Esophagus squamous epithelium (tissue), 4 donors: ENCODE measurements at regions not wholly inside any gene's neighbourhood (a gene's known extent, or its start where the extent isn't known, plus 50 kb on each side); places are given as distances from the start of the nearest gene placed in this dataset.

Source experiments
- CTCF ChIP-seq, 6 experiments: fragments of 450-650 bp in 4 of 6; fragments of 200-600 bp in 2 of 6; sonication (generic) in 2 of 6; IDR thresholded peaks; one replicate each; pipeline ENCODE4 v1.5.1; 2016 to 2019; ENCODE audit warnings: antibody characterized with exemption in 6 of 6, mild to moderate bottlenecking in 4 of 6, moderate library complexity in 4 of 6
- POLR2A ChIP-seq, 4 donors: fragments of 450-650 bp; IDR thresholded peaks; one replicate each; pipeline ENCODE4 v1.6.1; 2017; ENCODE audit warnings: antibody characterized with exemption in 4 of 4, mild to moderate bottlenecking in 4 of 4, moderate library complexity in 3 of 4

GRCh38 chr16:26598998-26599784 lies 467.5 kb upstream of the C16orf82 start:
- no peak for TF ChIP-seq CTCF (IDR thresholded peaks at IDR 0.05)
- peak in 1 of 4 donors; percentile 2 for TF ChIP-seq POLR2A (IDR thresholded peaks at IDR 0.05)
